ENCODE measurements at regions not wholly inside any gene's neighbourhood (a gene's known extent, or its start where the extent isn't known, plus 50 kb on each side); places are given as distances from the start of the nearest gene placed in this dataset.

DNA sequence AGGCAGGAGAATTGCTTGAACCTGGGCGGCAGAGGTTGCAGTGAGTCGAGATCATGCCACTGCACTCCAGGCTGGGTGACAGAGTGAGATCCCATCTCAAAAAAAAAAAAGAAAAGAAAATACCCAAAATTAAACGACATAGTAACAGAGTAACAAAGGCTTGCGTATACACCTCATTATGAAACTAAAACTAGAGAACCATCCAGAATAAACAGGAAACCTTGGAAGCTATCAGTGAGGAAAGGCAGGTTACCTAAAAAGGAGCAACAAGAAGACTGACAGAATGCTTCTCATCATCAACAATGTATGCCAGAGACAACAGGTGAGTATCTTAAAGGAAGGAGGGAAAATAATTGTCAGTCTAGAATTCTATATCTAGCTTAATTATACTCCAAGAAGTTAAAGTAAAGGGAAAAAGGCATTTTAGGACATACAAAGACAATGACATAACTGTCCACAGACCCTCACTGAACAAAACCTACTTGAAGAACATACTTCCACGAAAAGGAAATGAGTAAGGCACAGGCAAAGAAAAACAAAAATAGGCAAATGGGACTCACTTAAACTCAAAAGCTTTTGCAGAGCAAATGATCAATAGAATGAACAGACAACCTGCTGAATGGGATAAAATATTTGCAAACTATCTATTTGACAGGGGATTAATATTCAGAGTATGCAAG lies 64.1 kb upstream of the NT5E start (continued):
- TF ChIP-seq ZNF112 (tag by site-specific recombination; IDR thresholded peaks at IDR 0.05) (no peak), ZBTB44 (tag by site-specific recombination; IDR thresholded peaks at IDR 0.05) (no peak), ZNF501 (tag by site-specific recombination; IDR thresholded peaks at IDR 0.05) (no peak), ZEB2 (tag by site-specific recombination; IDR thresholded peaks at IDR 0.05) (no peak), OVOL3 (tag by site-specific recombination; IDR thresholded peaks at IDR 0.05) (no peak)

DNA sequence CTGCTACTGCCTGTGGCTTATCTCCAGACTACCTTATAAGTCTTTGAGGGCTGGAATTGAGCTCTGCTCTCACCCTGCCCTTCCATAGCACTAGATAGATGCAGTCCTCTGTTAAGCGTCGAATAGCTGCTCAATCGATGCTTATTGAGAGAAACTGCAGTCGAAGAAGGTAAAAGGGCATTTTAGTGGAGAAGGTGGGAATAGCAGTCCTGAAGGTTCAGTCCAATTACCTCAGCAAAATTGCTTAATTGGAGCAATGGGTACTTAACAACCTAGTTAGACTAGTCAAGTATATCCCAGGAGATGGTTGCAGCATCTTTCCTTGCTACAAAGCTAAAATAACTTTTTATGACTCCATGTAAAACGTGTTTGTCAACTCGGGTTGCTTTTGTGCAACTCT lies 66.8 kb upstream of the NT5E start:
- H3K4me3 ChIP-seq (ENCODE audit: low read depth, low read length): no peak overlapping the region
- H3K27ac ChIP-seq (ENCODE audit: extremely low read depth, low read depth, low read length): no peak overlapping the region
- CTCF ChIA-PET: no interaction called here
- H3K9me3 ChIP-seq (ENCODE audit: control insufficient read depth, insufficient read depth, low read depth, low read length): no peaks in the 10 kb centered on the region
- no peaks in the 10 kb centered on the region for H3K36me3 ChIP-seq (ENCODE audit: control insufficient read depth in 2 of 2, insufficient read depth in 1 of 2, low read length in 2 of 2)
- TF ChIP-seq ZNF623 (tag by site-specific recombination; IDR thresholded peaks at IDR 0.05) (no peak), ZNF76 (tag by site-specific recombination; IDR thresholded peaks at IDR 0.05; ENCODE audit: borderline replicate concordance, low read depth) (no peak), ZNF19 (tag by site-specific recombination; IDR thresholded peaks at IDR 0.05; ENCODE audit: low read depth) (no peak), ZNF211 (tag by site-specific recombination; IDR thresholded peaks at IDR 0.05; ENCODE audit: low read depth) (no peak), BCL6B (tag by site-specific recombination; IDR thresholded peaks at IDR 0.05) (no peak), SP7 (tag by site-specific recombination; IDR thresholded peaks at IDR 0.05) (no peak), AEBP2 (tag by site-specific recombination; IDR thresholded peaks at IDR 0.05; ENCODE audit: borderline replicate concordance) (no peak), SP3 (tag by site-specific recombination; IDR thresholded peaks at IDR 0.05) (no peak), ZNF580 (tag by site-specific recombination; IDR thresholded peaks at IDR 0.05) (no peak)
- H3K4me1 ChIP-seq (ENCODE audit: control insufficient read depth, insufficient read depth, low read length): no peaks in the 10 kb centered on the region
- POLR2A ChIA-PET: no interaction called here

- Histone ChIP-seq H3K9me3 (ENCODE audit: control insufficient read depth, insufficient read depth, low read depth, low read length) (no peaks in the 10 kb centered on the region), H3K4me3 (ENCODE audit: low read depth, low read length) (no peak overlapping the region), H3K36me3 (ENCODE audit: control insufficient read depth in 2 of 2, insufficient read depth in 1 of 2, low read length in 2 of 2) (no peaks in the 10 kb centered on the region), H3K4me1 (ENCODE audit: control insufficient read depth, insufficient read depth, low read length) (no peaks in the 10 kb centered on the region), H3K27ac (ENCODE audit: extremely low read depth, low read depth, low read length) (no peak overlapping the region)
- ChIA-PET CTCF (no interaction called here), POLR2A (no interaction called here)
- TF ChIP-seq ZNF335 (tag by site-specific recombination; conservative IDR thresholded peaks at IDR 0.05) (no peak), ZNF10 (tag by site-specific recombination; IDR thresholded peaks at IDR 0.05) (no peak), ZNF677 (tag by site-specific recombination; IDR thresholded peaks at IDR 0.05) (no peak), ZNF26 (tag by site-specific recombination; IDR thresholded peaks at IDR 0.05) (no peak), ZNF423 (tag by site-specific recombination; IDR thresholded peaks at IDR 0.05) (no peak), HOXC10 (CRISPR knock-in tag; IDR thresholded peaks at IDR 0.05) (no peak), GFI1B (tag by site-specific recombination; IDR thresholded peaks at IDR 0.05) (no peak), ZNF211 (tag by site-specific recombination; IDR thresholded peaks at IDR 0.05; ENCODE audit: low read depth) (no peak), ZNF2 (tag by site-specific recombination; IDR thresholded peaks at IDR 0.05) (no peak), KLF8 (tag by site-specific recombination; IDR thresholded peaks at IDR 0.05) (no peak)
Measured at GRCh38 chr6:85382541-85382940, 67.3 kb upstream of the NT5E start.
